Fibroblast of skin of right quadriceps (primary cell): ENCODE measurements at regions not wholly inside any gene's neighbourhood (a gene's known extent, or its start where the extent isn't known, plus 50 kb on each side); places are given as distances from the start of the nearest gene placed in this dataset.
"Not testable (repeated sequence)": the region's sequence is repeated elsewhere in the genome, so short reads cannot be mapped to it uniquely, and the experiment has no call there.

Source experiments
- DNase-seq: peaks from one replicate; pipeline ENCODE4 v3.0.0-alpha.2; 2013

- DNase-seq = no peak
Measured at GRCh38 chr3:33957176-33957575, 158.7 kb downstream of the PDCD6IP start.

GRCh38 chr3:33958661-33959060 is 160.2 kb downstream of the PDCD6IP start:
- no peak for DNase-seq

GRCh38 chr3:33962396-33962795 is 164.0 kb downstream of the PDCD6IP start:
- DNase-seq = no peak

GRCh38 chr3:33970180-33970579 is 171.8 kb downstream of the PDCD6IP start:
- not testable (repeated sequence) for DNase-seq

GRCh38 chr3:33971055-33971454 is 172.6 kb downstream of the PDCD6IP start:
- no peak for DNase-seq

GRCh38 chr3:33975463-33975862 is 177.0 kb downstream of the PDCD6IP start:
- DNase-seq = peak; percentile 13

GRCh38 chr3:33977227-33977626 is 178.8 kb downstream of the PDCD6IP start:
- no peak for DNase-seq

GRCh38 chr3:33980252-33980651 is 181.8 kb downstream of the PDCD6IP start:
- DNase-seq = peak; percentile 84

GRCh38 chr3:33982269-33982798 is 183.9 kb downstream of the PDCD6IP start:
- peak; percentile 13 for DNase-seq

- not testable (repeated sequence) for DNase-seq
Measured at GRCh38 chr3:33982949-33983348, 184.5 kb downstream of the PDCD6IP start.

- DNase-seq = no peak
Measured at GRCh38 chr3:33989229-33989628, 190.8 kb downstream of the PDCD6IP start.

- no peak for DNase-seq
Measured at GRCh38 chr3:33991673-33992072, 193.2 kb downstream of the PDCD6IP start.

- peak; percentile 56 for DNase-seq
Measured at GRCh38 chr3:33993631-33994030, 195.2 kb downstream of the PDCD6IP start.

GRCh38 chr3:33994568-33994967 is 196.1 kb downstream of the PDCD6IP start:
- DNase-seq = no peak

- DNase-seq = no peak
Measured at GRCh38 chr3:34000301-34000700, 201.9 kb downstream of the PDCD6IP start.

- DNase-seq = no peak
Measured at GRCh38 chr3:34001022-34001421, 202.6 kb downstream of the PDCD6IP start.

GRCh38 chr3:34001990-34002389 is 203.6 kb downstream of the PDCD6IP start:
- DNase-seq = no peak

- no peak for DNase-seq
Measured at GRCh38 chr3:34002569-34003100, 204.2 kb downstream of the PDCD6IP start.

- DNase-seq = peak; percentile 91
Measured at GRCh38 chr3:34005886-34006285, 207.5 kb downstream of the PDCD6IP start.

GRCh38 chr3:34008191-34008590 is 209.8 kb downstream of the PDCD6IP start:
- peak; percentile 88 for DNase-seq

GRCh38 chr3:34008836-34009809 is 210.7 kb downstream of the PDCD6IP start:
- DNase-seq = peak; percentile 45

- DNase-seq = peak; percentile 56
Measured at GRCh38 chr3:34011171-34012101, 213.0 kb downstream of the PDCD6IP start.

GRCh38 chr3:34012102-34012461 is 213.7 kb downstream of the PDCD6IP start:
- peak; percentile 99 for DNase-seq
